Pons (tissue), 1 donor: ENCODE measurements at regions not wholly inside any gene's neighbourhood (a gene's known extent, or its start where the extent isn't known, plus 50 kb on each side); places are given as distances from the start of the nearest gene placed in this dataset.
"Not testable (repeated sequence)": the region's sequence is repeated elsewhere in the genome, so short reads cannot be mapped to it uniquely, and the experiment has no call there.

Source experiments
- DNase-seq: peaks from one replicate; pipeline ENCODE4 v3.0.0-alpha.2; 2016; ENCODE audit warnings: low spot score

DNA sequence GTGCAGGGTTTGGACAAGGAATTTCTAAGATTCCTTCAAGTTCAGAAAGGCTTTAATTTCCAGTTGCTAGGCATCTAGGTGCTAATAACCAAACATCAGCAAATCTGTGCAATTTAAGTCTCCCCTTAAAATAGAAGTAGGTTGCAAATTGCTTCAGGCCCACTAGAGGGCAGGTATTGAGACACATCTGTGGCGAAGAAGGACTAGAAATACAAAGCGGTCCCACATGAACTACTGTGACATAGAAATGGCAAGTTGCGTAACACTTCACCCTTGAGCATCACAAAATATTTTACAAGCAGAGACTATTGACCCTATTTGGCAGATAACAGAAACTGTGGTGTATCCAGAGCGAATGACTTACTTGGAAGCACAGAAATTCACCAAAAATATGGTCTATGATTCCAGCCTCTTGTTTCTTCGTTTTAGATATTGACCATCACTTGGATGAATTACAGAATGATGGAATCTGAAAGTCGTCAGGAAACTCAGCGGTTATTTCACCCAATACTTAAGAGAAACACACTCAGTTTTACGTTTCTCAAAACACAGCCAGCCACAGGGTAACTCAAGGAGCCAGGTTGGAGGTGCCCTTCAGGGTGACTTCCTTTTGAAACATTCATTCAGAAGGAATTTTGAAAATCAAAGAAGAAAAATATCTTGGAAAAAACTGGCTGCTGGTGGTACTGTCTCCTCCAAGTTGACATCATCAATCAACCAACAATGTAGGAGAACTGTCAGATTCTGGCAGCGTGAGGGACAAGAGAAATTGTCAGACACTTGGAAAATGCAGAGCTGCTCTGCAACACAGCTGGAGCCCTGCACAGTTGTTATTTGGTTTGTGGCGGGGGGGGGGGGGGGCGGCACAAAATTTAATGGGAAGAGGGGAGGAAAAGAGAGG, 256.3 kb upstream of the MINDY3 start:
- peak; percentile 26 for DNase-seq

DNA sequence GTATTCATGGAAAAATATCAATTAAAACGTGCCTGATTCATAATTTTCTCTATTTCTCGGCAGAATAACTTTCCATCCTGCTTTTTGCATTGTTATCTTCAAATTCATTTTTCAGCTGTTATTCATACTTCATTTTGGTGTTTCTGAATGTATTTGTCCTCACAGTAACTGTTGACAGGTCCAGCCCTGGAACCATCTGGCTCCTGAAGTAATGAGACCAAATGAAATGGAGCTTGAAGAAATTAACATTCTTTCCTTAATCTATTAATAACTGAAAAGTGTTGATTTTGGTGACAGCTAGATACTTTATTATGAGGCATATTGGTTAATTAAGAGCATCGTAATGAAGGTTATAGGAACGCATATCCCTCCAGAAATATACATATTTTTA, 257.0 kb upstream of the MINDY3 start:
- no peak for DNase-seq

DNA sequence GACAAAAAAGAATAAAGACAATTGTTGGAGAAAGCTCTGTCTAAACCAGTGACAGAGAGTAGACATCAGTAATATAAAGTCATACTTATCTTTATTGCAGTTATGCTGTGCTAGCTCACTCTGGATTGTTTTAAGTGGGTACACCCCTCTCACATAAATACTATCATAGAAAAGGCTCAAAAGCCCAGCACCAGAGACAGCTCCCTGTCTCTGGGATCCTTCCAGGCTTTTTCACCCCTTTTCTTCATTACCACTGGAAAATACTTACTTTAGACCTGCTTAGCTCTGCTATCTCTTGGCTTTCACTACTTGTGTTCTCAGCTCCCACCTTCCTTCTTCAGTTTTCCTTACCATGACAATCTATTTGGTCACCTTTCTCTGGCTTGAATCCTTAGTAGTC, 259.1 kb upstream of the MINDY3 start:
- no peak for DNase-seq

- no peak for DNase-seq
Measured at GRCh38 chr10:16120563-16120962, 260.3 kb upstream of the MINDY3 start.

DNA sequence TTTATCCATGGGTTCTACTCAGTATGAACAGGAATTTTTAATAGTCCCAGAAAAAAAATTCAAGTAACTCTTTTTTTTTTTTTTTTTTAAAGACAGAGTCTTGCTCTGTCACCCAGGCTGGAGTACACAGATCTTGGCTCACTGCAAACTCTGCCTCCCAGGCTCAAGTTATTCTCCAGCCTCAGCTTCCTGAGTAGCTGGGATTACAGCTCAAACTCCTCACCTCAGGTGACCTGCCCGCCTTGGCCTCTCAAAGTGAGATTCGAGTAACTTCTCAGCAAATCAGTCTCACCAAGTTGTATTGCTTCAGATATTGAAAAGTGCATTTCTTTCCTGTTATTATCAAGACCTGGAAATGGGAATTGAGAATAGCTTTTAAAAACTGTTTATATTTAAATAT, 281.2 kb upstream of the MINDY3 start:
- DNase-seq = no peak

DNA sequence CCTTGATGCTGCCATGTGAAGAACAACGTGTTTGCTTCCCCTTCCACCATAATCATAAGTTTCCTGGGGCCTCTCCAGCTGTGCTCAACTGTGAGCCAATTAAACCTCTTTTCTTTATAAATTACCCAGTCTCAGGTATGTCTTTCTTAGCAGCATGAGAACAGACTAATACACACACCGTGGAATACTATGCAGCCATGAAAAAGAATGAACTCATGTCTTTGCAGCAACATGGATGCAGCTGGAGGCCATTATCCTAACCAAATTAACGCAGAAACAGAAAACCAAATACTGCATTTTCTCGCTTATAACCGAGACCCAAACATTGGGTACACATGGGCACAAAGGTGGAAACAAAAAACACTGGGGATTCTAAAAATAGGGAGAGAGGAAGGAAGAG, 286.7 kb upstream of the MINDY3 start:
- DNase-seq = no peak

- DNase-seq = no peak
Measured at GRCh38 chr10:16155834-16156233, 281.0 kb upstream of the PTER start.

GRCh38 chr10:16156681-16157080, 280.1 kb upstream of the PTER start:
- no peak for DNase-seq

GRCh38 chr10:16165067-16165466, 271.7 kb upstream of the PTER start:
- not testable (repeated sequence) for DNase-seq

- no peak for DNase-seq
Measured at GRCh38 chr10:16182144-16182543, 254.7 kb upstream of the PTER start.

GRCh38 chr10:16182688-16183087, 254.1 kb upstream of the PTER start:
- no peak for DNase-seq

GRCh38 chr10:16184096-16184597, 252.7 kb upstream of the PTER start:
- no peak for DNase-seq

GRCh38 chr10:16184906-16185305, 251.9 kb upstream of the PTER start:
- no peak for DNase-seq

- no peak for DNase-seq
Measured at GRCh38 chr10:16186564-16186963, 250.2 kb upstream of the PTER start.

GRCh38 chr10:16187161-16187560, 249.6 kb upstream of the PTER start:
- DNase-seq = no peak

- no peak for DNase-seq
Measured at GRCh38 chr10:16192337-16192736, 244.5 kb upstream of the PTER start.

DNA sequence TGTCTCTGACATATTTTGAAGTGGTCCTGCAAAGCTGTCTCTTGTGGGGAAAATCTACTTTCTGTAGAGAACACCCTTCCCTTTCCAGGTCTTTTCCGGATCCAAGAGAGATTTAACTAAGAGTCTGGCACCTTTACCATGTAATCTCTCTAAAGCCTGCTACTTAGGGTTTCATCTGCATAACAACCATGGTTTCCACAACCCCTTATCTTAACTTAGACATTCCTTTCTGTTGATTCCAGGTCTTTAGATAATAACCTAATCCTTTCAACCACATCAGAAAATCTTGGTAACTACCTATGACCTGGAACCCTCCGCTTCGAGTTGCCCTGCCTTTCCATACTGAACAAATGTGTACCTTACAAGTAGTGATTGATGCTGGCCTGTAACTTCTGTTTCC, 243.6 kb upstream of the PTER start:
- no peak for DNase-seq

GRCh38 chr10:16195178-16195769, 241.5 kb upstream of the PTER start:
- no peak for DNase-seq

DNA sequence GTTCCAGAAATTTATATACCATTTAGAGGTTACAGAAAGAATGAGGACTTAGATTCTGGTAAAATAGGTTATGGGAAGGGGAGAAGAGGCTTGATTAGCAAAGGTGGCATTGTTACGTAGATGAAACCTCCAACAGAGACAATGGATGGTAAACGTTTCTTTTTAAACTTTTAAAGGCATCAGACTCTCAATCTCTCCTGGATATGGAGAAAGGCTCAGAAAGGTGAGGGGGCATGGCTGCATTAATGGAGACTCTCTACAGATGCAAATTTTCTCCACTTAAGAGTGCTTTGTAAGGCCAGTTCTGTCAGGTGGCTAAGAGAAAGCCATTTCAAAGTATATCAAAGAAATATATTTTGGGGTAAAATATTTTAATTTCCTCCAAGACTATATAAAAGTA, 240.9 kb upstream of the PTER start:
- DNase-seq = no peak

GRCh38 chr10:16199216-16199615, 237.6 kb upstream of the PTER start:
- no peak for DNase-seq

DNA sequence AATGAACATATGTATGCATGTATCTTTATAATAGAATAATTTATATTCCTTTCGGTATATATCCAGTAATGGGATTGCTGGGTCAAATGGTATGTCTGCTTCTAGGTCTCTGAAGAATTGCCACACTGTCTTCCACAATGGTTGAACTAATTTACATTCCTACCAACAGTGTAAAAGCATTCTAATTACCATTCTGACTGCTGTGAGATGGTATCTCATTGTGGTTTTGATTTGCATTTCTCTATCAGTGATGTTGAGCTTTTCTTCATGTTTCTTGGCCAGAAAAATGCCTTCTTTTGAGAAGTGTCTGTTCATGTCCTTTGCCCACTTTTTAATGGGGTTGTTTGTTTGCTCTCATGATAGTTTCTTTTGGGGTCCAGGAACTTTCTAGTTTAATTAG, 213.2 kb upstream of the PTER start:
- not testable (repeated sequence) for DNase-seq

GRCh38 chr10:16227674-16228073, 209.1 kb upstream of the PTER start:
- DNase-seq = no peak

- no peak for DNase-seq
Measured at GRCh38 chr10:16231176-16231575, 205.6 kb upstream of the PTER start.
